ENCODE measurements at regions not wholly inside any gene's neighbourhood (a gene's known extent, or its start where the extent isn't known, plus 50 kb on each side); places are given as distances from the start of the nearest gene placed in this dataset.
"Not testable (repeated sequence)": the region's sequence is repeated elsewhere in the genome, so short reads cannot be mapped to it uniquely, and the experiment has no call there.

DNA sequence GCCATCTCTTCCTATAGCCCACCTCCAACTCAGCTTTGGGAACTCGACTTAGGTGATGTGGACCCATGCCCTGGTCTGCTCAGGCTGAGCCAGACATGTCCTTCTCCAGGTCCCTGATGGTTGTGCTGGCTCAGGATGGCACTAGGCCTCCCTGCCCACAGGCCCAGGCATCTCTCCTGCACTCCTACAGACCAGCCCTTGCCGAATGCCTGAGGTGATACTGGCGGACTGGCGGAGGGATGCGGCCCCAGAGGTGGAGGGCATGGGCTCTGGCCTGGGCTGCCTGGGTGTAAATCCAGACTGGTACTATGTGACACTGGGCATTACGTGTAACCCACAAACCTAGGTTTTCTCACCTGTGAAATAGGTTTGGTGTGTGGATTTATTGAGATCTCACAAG is 352.8 kb downstream of the SHANK2 start:
- DNase-seq (ENCODE audit: low read depth in 2 of 3, low spot score in 2 of 3): no peak

- DNase-seq (ENCODE audit: low read depth in 2 of 3, low spot score in 2 of 3): no peak
Observed at GRCh38 chr11:70900540-70900939, 351.8 kb downstream of the SHANK2 start.

DNA sequence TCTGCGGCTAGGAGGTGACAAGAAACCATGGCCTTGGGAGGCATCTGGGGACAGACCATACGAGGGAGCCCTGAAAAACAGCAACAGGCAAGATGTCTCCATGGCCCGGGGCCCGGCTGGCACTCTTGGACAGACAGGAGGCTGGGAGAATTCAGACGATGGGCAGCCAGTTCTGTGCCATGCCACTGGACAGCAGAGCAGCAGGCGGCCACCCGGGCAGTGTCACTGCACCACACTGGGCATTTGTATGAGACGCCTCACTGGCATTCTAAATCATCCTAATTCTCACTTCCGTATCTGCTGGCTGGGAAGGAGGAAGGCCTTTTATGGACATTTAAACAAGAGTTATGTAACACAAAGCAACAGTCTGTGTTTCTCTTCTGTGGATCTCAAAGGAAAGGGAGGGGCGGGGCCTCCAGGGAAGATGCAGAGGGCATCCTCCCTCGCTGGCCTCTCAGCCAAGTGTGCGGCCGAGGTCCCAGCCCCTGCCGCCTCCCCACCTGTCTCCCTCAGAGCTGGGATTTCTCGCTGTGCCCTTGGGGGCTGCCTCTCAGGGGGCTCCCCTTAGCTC is 350.3 kb downstream of the SHANK2 start:
- peak in 1 of 3 donors; percentile 15 for DNase-seq (ENCODE audit: low read depth in 2 of 3, low spot score in 2 of 3)

GRCh38 chr11:70903229-70903628 is 349.1 kb downstream of the SHANK2 start:
- not testable (repeated sequence) for DNase-seq (ENCODE audit: low read depth in 2 of 3, low spot score in 2 of 3)

GRCh38 chr11:70906101-70906500 is 346.3 kb downstream of the SHANK2 start:
- DNase-seq (ENCODE audit: low read depth in 2 of 3, low spot score in 2 of 3): no peak

- DNase-seq (ENCODE audit: low read depth in 2 of 3, low spot score in 2 of 3): no peak
Observed at GRCh38 chr11:70908223-70908622, 344.2 kb downstream of the SHANK2 start.

- DNase-seq (ENCODE audit: low read depth in 2 of 3, low spot score in 2 of 3): no peak
Observed at GRCh38 chr11:70910835-70911234, 341.5 kb downstream of the SHANK2 start.

GRCh38 chr11:70912226-70912840 is 340.0 kb downstream of the SHANK2 start:
- peak in 2 of 3 donors; percentile 13 to 28 for DNase-seq (ENCODE audit: low read depth in 2 of 3, low spot score in 2 of 3)

GRCh38 chr11:70913715-70914231 is 338.6 kb downstream of the SHANK2 start:
- no peak for DNase-seq (ENCODE audit: low read depth in 2 of 3, low spot score in 2 of 3)

GRCh38 chr11:70914496-70914895 is 337.9 kb downstream of the SHANK2 start:
- DNase-seq (ENCODE audit: low read depth in 2 of 3, low spot score in 2 of 3): no peak

GRCh38 chr11:70915158-70915985 is 337.0 kb downstream of the SHANK2 start:
- DNase-seq (ENCODE audit: low read depth in 2 of 3, low spot score in 2 of 3): no peak

GRCh38 chr11:70916351-70916750 is 336.0 kb downstream of the SHANK2 start:
- DNase-seq (ENCODE audit: low read depth in 2 of 3, low spot score in 2 of 3): no peak

- DNase-seq (ENCODE audit: low read depth in 2 of 3, low spot score in 2 of 3): no peak
Observed at GRCh38 chr11:70918242-70918641, 334.1 kb downstream of the SHANK2 start.

GRCh38 chr11:70921804-70922203 is 330.6 kb downstream of the SHANK2 start:
- DNase-seq (ENCODE audit: low read depth in 2 of 3, low spot score in 2 of 3): no peak

GRCh38 chr11:70924108-70924507 is 328.3 kb downstream of the SHANK2 start:
- no peak for DNase-seq (ENCODE audit: low read depth in 2 of 3, low spot score in 2 of 3)

DNA sequence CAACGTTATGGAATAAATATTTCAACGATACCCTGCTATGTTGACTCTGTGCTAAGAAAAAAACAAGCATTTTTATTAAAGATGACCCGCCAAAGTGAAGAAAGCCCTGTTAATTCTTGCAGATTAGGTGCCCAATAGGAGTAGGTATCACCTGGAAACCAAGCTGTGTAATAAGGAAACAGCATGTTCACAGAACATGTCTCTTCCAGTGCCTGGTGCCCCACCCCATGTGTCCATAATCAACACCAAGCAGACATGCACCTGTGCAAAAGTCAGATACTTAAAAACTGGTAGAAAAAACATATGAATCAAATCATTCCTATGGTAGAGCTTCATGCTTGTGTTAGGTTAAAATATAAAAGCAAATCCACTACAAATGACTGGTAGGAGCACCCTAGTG is 327.1 kb downstream of the SHANK2 start:
- no peak for DNase-seq (ENCODE audit: low read depth in 2 of 3, low spot score in 2 of 3)

- DNase-seq (ENCODE audit: low read depth in 2 of 3, low spot score in 2 of 3): no peak
Observed at GRCh38 chr11:70926543-70927201, 325.7 kb downstream of the SHANK2 start.

DNA sequence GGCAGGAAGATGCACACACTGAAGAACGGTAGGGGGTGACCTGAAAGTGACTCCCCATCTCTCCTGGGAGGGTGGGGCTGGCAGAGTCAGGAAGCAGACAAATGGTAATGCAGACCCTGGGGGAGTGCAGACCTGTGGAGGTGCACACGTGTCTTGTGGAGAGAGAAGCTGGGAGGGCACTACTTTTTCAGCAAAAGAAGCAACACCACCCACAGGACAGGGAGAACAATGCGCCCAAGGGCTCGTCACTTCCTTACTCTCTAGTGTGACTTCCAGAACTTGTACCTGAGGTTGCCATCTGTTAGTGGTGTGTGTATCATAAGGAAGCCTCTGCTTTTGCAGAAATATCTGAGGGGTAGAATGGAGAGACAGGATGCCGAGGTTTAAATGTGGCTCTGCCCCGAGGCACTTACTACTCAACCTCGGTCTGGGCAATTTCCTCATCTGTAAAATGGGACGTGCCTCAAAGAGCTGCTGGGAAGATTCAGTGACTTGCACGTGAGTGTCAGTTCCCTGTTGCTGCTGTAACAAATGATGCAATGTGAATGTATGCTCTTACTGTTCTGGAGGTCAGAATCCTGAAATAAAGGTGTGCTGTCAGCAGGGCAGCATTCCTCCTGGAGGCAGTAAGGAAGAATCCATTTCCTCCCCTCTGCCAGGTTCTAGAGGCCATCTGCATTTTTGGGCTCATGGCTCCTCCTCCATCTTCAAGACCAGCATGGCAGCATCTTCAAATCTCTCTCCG is 323.4 kb downstream of the SHANK2 start:
- DNase-seq (ENCODE audit: low read depth in 2 of 3, low spot score in 2 of 3): peak in 1 of 3 donors; percentile 27

- DNase-seq (ENCODE audit: low read depth in 2 of 3, low spot score in 2 of 3): no peak
Observed at GRCh38 chr11:70930215-70930614, 322.2 kb downstream of the SHANK2 start.

GRCh38 chr11:70931430-70931829 is 320.9 kb downstream of the SHANK2 start:
- no peak for DNase-seq (ENCODE audit: low read depth in 2 of 3, low spot score in 2 of 3)

All from hematopoietic multipotent progenitor cell (in vitro differentiated cells).